Endothelial cell (in vitro differentiated cells): ENCODE measurements at regions not wholly inside any gene's neighbourhood (a gene's known extent, or its start where the extent isn't known, plus 50 kb on each side); places are given as distances from the start of the nearest gene placed in this dataset.
"Not testable (repeated sequence)": the region's sequence is repeated elsewhere in the genome, so short reads cannot be mapped to it uniquely, and the experiment has no call there.

Source experiments
- DNase-seq: peaks from one replicate; pipeline ENCODE4 v3.0.0; 2021; ENCODE audit warnings: low spot score
- H3K27ac Mint-ChIP-seq: one replicate; pipeline ENCODE4 v1.8.0; 2021; ENCODE audit warnings: mixed read lengths, inconsistent platforms; ENCODE audit not compliant: unreplicated experiment
- H3K27me3 Mint-ChIP-seq: one replicate; pipeline ENCODE4 v1.8.0; 2021; ENCODE audit warnings: mild to moderate bottlenecking, moderate library complexity, mixed read lengths, inconsistent platforms; ENCODE audit not compliant: unreplicated experiment
- H3K36me3 Mint-ChIP-seq: one replicate; pipeline ENCODE4 v1.8.0; 2021; ENCODE audit warnings: mild to moderate bottlenecking, low read depth, mixed read lengths, inconsistent platforms; ENCODE audit not compliant: unreplicated experiment
- H3K4me1 Mint-ChIP-seq: one replicate; pipeline ENCODE4 v1.8.0; 2021; ENCODE audit warnings: mild to moderate bottlenecking, mixed read lengths, inconsistent platforms; ENCODE audit not compliant: unreplicated experiment
- H3K4me3 Mint-ChIP-seq: one replicate; pipeline ENCODE4 v1.8.0; 2021; ENCODE audit warnings: mild to moderate bottlenecking, mixed read lengths, inconsistent platforms; ENCODE audit not compliant: unreplicated experiment
- H3K9me3 Mint-ChIP-seq: one replicate; pipeline ENCODE4 v1.8.0; 2021; ENCODE audit warnings: mixed read lengths, inconsistent platforms; ENCODE audit not compliant: unreplicated experiment
- CTCF ChIP-seq: fragments of 200-600 bp; sonication (generic); IDR thresholded peaks from one replicate; pipeline ENCODE4 v1.5.0; 2021; ENCODE audit warnings: antibody characterized with exemption; ENCODE audit not compliant: unreplicated experiment

- no peaks in the 10 kb centered on the region for H3K9me3 Mint-ChIP-seq
- H3K27me3 Mint-ChIP-seq, result peaks cover 1% of the 10 kb centered on the region
- H3K27ac Mint-ChIP-seq, result no peak overlapping the region
- no peak overlapping the region for H3K4me3 Mint-ChIP-seq
- no peak for TF ChIP-seq CTCF
- no peak for DNase-seq
- H3K4me1 Mint-ChIP-seq, result no peaks in the 10 kb centered on the region
- no peaks in the 10 kb centered on the region for H3K36me3 Mint-ChIP-seq
These were observed 75.4 kb upstream of the FAT1 start for GRCh38 chr4:186798951-186799659.

- Mint-ChIP-seq H3K4me3 (no peak overlapping the region), H3K4me1 (no peaks in the 10 kb centered on the region), H3K9me3 (no peaks in the 10 kb centered on the region), H3K27me3 (no peaks in the 10 kb centered on the region), H3K36me3 (no peaks in the 10 kb centered on the region), H3K27ac (no peak overlapping the region)
- no peak for TF ChIP-seq CTCF
- DNase-seq, result no peak
These were observed 81.6 kb upstream of the FAT1 start for GRCh38 chr4:186805020-186805820.

GRCh38 chr4:186805917-186806316 lies 82.3 kb upstream of the FAT1 start:
- H3K4me3 Mint-ChIP-seq, H3K36me3 Mint-ChIP-seq, H3K27me3 Mint-ChIP-seq, H3K9me3 Mint-ChIP-seq, H3K4me1 Mint-ChIP-seq, DNase-seq, H3K27ac Mint-ChIP-seq: not testable (repeated sequence)

GRCh38 chr4:186806679-186807421 lies 83.2 kb upstream of the FAT1 start:
- no peaks in the 10 kb centered on the region for H3K36me3 Mint-ChIP-seq
- no peak overlapping the region for H3K27ac Mint-ChIP-seq
- H3K4me3 Mint-ChIP-seq, result no peak overlapping the region
- H3K27me3 Mint-ChIP-seq, result no peaks in the 10 kb centered on the region
- no peaks in the 10 kb centered on the region for H3K4me1 Mint-ChIP-seq
- DNase-seq, result no peak
- TF ChIP-seq CTCF, result no peak
- H3K9me3 Mint-ChIP-seq, result no peaks in the 10 kb centered on the region

- DNase-seq, result no peak
- Mint-ChIP-seq H3K4me3 (no peak overlapping the region), H3K36me3 (no peaks in the 10 kb centered on the region), H3K27ac (no peak overlapping the region), H3K27me3 (no peaks in the 10 kb centered on the region), H3K4me1 (no peaks in the 10 kb centered on the region), H3K9me3 (peaks cover 5% of the 10 kb centered on the region)
- no peak for TF ChIP-seq CTCF
These were observed 84.4 kb upstream of the FAT1 start for GRCh38 chr4:186807808-186808629.
